ENCODE measurements at regions not wholly inside any gene's neighbourhood (a gene's known extent, or its start where the extent isn't known, plus 50 kb on each side); places are given as distances from the start of the nearest gene placed in this dataset.

- Histone ChIP-seq H3K27ac (ENCODE audit: low read depth in 1 of 2, low read length in 2 of 2) (no peak overlapping the region), H3K4me1 (ENCODE audit: control insufficient read depth in 1 of 2, insufficient read depth in 2 of 2, low read length in 2 of 2) (peaks cover 0 to 7% of the 10 kb centered on the region in 2 donors), H3K36me3 (replicated peaks in 1 of 2; ENCODE audit: control insufficient read depth in 1 of 2, insufficient read depth in 2 of 2, low read length in 2 of 2) (no peaks in the 10 kb centered on the region), H3K27me3 (ENCODE audit: control insufficient read depth in 2 of 2, insufficient read depth in 2 of 2, low read length in 2 of 2) (no peaks in the 10 kb centered on the region), H4K20me1 (ENCODE audit: insufficient read depth, low read length) (no peaks in the 10 kb centered on the region), H3K4me3 (replicated peaks in 1 of 3; ENCODE audit: low read depth in 2 of 3, low read length in 3 of 3) (no peak overlapping the region), H3K9me3 (replicated peaks in 1 of 2; ENCODE audit: control insufficient read depth in 1 of 2, insufficient read depth in 1 of 2, low read length in 2 of 2) (no peaks in the 10 kb centered on the region), H2AFZ (ENCODE audit: insufficient read depth, low read depth, low read length, poor library complexity, severe bottlenecking) (no peak overlapping the region), H3K79me2 (ENCODE audit: insufficient read depth, low read length) (no peaks in the 10 kb centered on the region), H3K4me2 (replicated peaks; ENCODE audit: extremely low read depth, low read length, poor library complexity, severe bottlenecking) (no peak overlapping the region), H3K9ac (ENCODE audit: insufficient read depth, low read length, poor library complexity, severe bottlenecking) (no peak overlapping the region)
- WGBS (ENCODE audit: insufficient coverage): no CpG with 5 or more reads among the region's 2 CpGs
- Mint-ChIP-seq H3K36me3 (no peaks in the 10 kb centered on the region), H3K27ac (no peak overlapping the region), H3K27me3 (ENCODE audit: low read depth in 3 of 3) (peaks cover 0 to 19% (median 1%) of the 10 kb centered on the region in 3 donors), H3K4me1 (peaks cover 18% of the 10 kb centered on the region), H3K4me3 (no peak overlapping the region), H3K9me3 (peaks cover 0 to 3% (median 0%) of the 10 kb centered on the region in 7 donors)
- DNase-seq: peak; percentile 10 to 34 (median 18)
- TF ChIP-seq CTCF (IDR thresholded peaks at IDR 0.05): no peak
- intact Hi-C loops (cut with micrococcal nuclease): no loop called here
Measured at GRCh38 chr2:65724336-65724735, 291.9 kb upstream of the SPRED2 start.

GRCh38 chr2:65722028-65722778, 289.8 kb upstream of the SPRED2 start:
- Mint-ChIP-seq H3K27ac (peak overlapping the region in 1 of 7 donors; percentile 68), H3K27me3 (ENCODE audit: low read depth in 3 of 3) (peaks cover under 1 to 13% (median 1%) of the 10 kb centered on the region in 3 donors), H3K4me1 (peaks cover 10% of the 10 kb centered on the region), H3K36me3 (no peaks in the 10 kb centered on the region), H3K4me3 (no peak overlapping the region), H3K9me3 (peaks cover 0 to 3% (median 0%) of the 10 kb centered on the region in 7 donors)
- no peaks in the 10 kb centered on the region for H3K79me2 ChIP-seq (ENCODE audit: insufficient read depth, low read length)
- no peak overlapping the region for H3K4me2 ChIP-seq (replicated peaks; ENCODE audit: extremely low read depth, low read length, poor library complexity, severe bottlenecking)
- no peak overlapping the region for H3K4me3 ChIP-seq (replicated peaks in 1 of 3; ENCODE audit: low read depth in 2 of 3, low read length in 3 of 3)
- no peaks in the 10 kb centered on the region for H3K27me3 ChIP-seq (ENCODE audit: control insufficient read depth in 2 of 2, insufficient read depth in 2 of 2, low read length in 2 of 2)
- H3K36me3 ChIP-seq (replicated peaks in 1 of 2; ENCODE audit: control insufficient read depth in 1 of 2, insufficient read depth in 2 of 2, low read length in 2 of 2): no peaks in the 10 kb centered on the region
- TF ChIP-seq CTCF (IDR thresholded peaks at IDR 0.05): no peak
- no peaks in the 10 kb centered on the region for H3K9me3 ChIP-seq (replicated peaks in 1 of 2; ENCODE audit: control insufficient read depth in 1 of 2, insufficient read depth in 1 of 2, low read length in 2 of 2)
- peaks cover 0 to 7% of the 10 kb centered on the region in 2 donors for H3K4me1 ChIP-seq (ENCODE audit: control insufficient read depth in 1 of 2, insufficient read depth in 2 of 2, low read length in 2 of 2)
- no peak overlapping the region for H3K27ac ChIP-seq (ENCODE audit: low read depth in 1 of 2, low read length in 2 of 2)
- DNase-seq: no peak
- no peak overlapping the region for H2AFZ ChIP-seq (ENCODE audit: insufficient read depth, low read depth, low read length, poor library complexity, severe bottlenecking)
- no peaks in the 10 kb centered on the region for H4K20me1 ChIP-seq (ENCODE audit: insufficient read depth, low read length)
- no CpG with 5 or more reads among the region's 5 CpGs for WGBS (ENCODE audit: insufficient coverage)
- H3K9ac ChIP-seq (ENCODE audit: insufficient read depth, low read length, poor library complexity, severe bottlenecking): no peak overlapping the region
- intact Hi-C loops (cut with micrococcal nuclease): no loop called here

All from CD14-positive monocyte (primary cell).